Prostate gland (tissue), 2 donors: ENCODE measurements at regions not wholly inside any gene's neighbourhood (a gene's known extent, or its start where the extent isn't known, plus 50 kb on each side); places are given as distances from the start of the nearest gene placed in this dataset.

Experiments
- POLR2A ChIP-seq: fragments of 450-650 bp; IDR thresholded peaks from one replicate; pipeline ENCODE4 v1.6.1; 2016; ENCODE audit warnings: antibody characterized with exemption, mild to moderate bottlenecking
- TF ChIP-seq, protein P1 (sequence below), 4 experiments: fragments of 200-600 bp in 2 of 4; fragments of 450-650 bp in 2 of 4; sonication (generic) in 2 of 4; IDR thresholded peaks; 1 replicate in 3 of 4; 2 replicates in 1 of 4; pipeline ENCODE4 v1.5.1; 2016 to 2019; ENCODE audit warnings: antibody characterized with exemption in 4 of 4, mild to moderate bottlenecking in 2 of 4, moderate library complexity in 2 of 4

DNA sequence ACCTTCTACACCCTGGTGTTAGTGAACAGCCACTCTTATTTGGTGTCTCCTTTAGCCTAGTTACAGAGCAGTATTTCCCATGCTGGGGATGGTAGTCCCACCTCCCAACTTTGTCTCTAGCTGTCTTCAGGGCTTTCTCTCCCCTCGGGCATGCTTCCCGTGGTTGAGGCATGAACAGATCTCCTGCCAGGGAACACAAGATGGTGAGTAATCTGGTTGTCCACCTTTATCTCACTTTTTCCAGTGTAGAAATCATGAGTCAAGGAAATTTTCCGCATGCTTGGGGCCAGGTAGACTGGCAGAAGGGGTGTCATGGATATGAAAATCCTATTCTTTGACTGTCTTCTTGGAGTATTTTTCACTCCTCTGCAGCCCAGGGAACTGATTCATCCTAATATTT is 532.9 kb downstream of the ANXA1 start:
- TF ChIP-seq POLR2A = no peak
- TF ChIP-seq, protein P1, sequence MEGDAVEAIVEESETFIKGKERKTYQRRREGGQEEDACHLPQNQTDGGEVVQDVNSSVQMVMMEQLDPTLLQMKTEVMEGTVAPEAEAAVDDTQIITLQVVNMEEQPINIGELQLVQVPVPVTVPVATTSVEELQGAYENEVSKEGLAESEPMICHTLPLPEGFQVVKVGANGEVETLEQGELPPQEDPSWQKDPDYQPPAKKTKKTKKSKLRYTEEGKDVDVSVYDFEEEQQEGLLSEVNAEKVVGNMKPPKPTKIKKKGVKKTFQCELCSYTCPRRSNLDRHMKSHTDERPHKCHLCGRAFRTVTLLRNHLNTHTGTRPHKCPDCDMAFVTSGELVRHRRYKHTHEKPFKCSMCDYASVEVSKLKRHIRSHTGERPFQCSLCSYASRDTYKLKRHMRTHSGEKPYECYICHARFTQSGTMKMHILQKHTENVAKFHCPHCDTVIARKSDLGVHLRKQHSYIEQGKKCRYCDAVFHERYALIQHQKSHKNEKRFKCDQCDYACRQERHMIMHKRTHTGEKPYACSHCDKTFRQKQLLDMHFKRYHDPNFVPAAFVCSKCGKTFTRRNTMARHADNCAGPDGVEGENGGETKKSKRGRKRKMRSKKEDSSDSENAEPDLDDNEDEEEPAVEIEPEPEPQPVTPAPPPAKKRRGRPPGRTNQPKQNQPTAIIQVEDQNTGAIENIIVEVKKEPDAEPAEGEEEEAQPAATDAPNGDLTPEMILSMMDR (IDR thresholded peaks at IDR 0.05) = no peak
